NOMO-1 treated with DMSO at 0.1 percent for 48 hours (cell line): ENCODE measurements at regions not wholly inside any gene's neighbourhood (a gene's known extent, or its start where the extent isn't known, plus 50 kb on each side); places are given as distances from the start of the nearest gene placed in this dataset.
"Not testable (repeated sequence)": the region's sequence is repeated elsewhere in the genome, so short reads cannot be mapped to it uniquely, and the experiment has no call there.

Experiments
- DNase-seq: peaks from one replicate; lab custom pipeline; 2025; ENCODE audit not compliant: unreplicated experiment; lab: John Stamatoyannopoulos, UW

DNA sequence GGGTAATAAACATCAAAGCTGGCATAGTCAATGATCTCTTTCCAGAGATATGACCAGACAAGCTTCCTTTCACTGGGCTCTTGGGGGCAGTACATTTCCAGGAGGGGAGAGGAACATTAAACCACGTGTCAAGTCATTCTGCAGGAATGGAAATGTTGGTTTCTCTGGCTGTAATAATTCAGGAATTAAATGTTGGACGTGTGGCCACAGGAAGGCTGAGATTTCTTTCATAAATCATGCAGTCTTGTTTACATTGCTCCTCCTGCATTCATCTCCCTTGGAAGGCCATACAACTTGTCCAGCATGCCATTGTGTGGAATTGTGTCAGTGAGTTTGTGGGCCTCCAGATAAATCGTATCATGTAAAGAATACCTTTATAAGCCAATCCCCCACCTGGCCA, 259.2 kb downstream of the ADGRL2 start:
- no peak for DNase-seq

DNA sequence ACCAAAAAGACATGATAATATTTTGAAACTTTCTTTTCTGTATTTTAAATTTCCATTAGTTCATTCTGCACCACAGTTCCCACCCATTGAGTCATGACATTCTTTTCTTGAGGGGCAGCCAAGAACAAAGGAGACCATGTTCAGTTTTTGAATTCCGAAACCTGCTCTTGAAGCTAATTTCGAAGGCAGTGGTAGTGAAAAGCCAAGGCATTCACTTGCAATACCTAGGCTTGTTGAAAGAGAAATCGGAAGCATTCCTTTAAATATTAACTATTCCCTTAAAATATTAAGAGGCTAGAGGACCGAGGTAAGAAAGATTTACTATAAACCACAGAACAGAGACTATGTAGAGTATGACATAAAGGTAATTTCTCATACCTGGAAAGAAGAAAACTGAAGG, 256.3 kb downstream of the ADGRL2 start:
- no peak for DNase-seq

DNA sequence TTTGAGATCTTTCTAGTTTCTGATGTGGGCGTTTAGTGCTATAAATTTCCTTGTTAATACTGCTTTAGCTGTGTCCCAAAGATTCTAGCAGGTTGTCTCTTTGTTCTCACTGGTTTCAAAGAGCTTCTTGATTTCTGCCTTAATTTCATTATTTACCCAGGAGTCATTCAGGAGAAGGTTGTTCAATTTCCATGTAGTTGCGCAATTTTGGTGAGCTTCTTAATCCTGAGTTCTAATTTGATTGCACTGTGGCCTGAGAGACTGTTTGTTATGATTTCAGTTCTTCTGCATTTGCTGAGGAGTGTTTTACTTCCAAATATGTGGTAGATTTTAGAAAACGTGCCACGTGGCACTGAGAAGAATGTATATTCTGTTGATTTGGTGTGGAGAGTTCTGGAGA, 254.6 kb downstream of the ADGRL2 start:
- not testable (repeated sequence) for DNase-seq

DNA sequence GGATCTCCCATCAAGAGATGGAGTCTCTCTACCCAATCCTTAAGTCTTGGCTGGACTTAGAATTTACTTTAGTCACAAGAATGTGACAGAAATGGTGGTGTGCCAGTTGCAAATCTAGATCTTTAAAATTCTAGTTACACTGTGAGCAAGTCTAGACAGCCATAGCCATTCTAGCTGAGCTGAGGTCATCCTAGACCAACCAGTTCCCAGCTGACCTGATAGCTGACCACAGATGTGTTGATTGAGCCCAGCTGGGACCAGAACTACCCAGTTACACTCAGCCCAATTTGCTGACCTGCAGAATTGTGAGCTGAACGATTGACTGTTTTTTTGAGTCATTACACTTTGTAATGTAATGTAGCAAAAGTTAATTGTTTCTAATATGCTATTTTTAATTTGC, 251.8 kb downstream of the ADGRL2 start:
- no peak for DNase-seq

DNA sequence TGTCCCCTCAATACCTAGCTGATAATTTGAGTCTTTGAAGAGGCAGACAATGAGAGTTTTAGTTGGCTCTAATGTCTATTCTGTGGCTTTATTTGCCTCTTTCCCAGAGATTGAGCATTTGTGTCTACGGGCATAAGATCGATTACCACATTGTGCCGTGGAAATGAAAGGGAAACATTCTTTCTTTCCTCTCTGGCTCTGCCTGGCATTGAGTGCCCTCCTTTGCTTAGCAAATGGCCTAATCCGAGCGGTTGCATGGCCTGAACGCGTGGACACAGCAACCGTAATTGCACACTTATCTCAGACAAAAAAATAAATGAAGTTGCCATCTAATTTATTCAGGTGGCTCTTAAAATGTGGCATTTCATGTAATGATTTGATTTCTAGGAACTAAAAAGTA, 247.9 kb downstream of the ADGRL2 start:
- DNase-seq: no peak

DNA sequence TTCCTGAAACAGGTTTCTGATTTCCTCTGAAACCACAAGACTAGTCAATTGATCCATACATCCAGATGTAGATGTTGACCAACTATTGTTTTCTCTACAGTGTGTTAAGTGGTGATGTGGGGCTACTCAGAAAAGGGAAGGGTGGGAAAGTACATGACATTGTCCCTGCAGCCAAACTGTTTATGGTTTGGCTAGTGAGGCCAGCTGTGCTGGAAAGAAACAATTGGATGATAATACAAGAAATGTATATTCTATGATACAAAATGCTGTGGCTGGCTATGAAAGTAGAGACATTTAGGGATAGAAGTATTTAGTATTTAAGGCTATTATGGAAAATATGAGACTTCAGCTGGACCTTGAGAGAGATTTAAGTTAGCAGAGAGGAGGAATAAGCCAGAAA, 244.5 kb downstream of the ADGRL2 start:
- no peak for DNase-seq

DNA sequence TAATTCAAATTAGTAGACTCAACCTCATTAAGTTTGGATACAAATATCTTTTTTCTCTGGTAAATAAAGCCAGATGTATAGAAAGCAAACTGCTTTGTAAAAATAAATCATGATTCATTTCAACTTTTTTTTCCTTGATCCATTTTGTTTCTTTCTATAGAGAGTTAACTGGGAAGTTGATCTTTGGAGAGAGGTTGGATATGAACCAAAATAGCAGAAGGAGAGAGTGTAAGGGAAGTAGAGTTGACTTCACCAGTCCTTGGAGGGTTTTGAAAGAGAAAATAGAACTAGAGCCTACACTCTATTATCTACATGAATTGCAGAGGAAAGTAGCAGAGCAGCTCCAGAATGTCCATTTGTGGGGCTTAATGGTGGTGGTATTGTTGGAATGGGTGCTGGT, 243.8 kb downstream of the ADGRL2 start:
- DNase-seq: no peak

DNA sequence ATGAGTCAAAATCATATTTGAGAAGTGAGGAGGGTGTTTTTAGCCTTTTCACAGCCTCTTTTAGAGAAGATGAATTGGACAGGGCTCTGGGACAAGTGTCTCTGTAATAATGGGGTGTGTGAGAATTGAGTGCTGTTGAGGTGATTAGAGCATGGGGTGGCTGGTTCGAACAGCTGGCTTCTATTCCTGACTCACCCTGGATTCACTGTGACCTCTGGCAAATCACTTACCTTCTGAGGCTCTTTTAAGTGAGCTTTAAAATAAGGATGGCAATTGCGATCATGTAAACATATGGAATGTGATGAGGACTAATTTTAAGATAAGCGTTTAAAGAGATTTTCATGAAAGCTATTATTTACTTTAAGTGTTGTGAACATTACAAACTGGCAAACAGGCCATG, 243.4 kb downstream of the ADGRL2 start:
- no peak for DNase-seq

DNA sequence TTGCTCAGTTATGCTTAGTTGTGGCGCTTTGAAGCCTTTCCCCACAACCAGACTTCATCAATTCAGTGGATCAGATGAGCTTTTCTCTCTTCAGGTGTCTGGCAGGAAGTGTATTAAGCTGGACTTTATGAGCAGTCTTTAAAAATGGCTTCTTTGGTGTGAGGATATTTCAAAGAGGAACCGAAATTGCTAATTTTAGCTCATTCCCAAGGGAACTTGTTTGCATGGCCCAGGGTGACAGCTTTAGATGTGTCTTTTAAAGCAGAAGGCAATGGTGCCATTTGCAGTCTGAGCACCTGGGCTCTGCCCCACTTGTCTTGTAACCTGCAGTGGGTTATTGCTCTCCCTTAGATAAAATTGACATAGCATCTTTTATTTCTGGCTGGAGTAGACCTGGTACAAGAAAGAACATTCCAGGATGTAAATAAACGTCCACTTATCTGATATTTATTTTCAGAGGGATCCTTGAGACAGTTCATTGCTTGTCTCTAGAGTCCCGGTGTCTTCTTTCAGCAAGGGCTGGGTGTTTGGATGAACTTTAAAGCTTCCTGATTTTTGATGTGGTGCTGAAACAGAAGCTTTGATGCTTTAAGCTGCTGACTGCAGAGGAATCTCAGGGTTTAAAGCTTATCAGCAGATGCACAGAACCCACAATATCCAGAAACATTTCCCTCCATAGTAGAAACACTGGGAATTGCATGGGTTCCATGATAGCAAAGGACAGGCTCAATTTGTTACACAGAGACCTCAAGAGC, 241.7 kb downstream of the ADGRL2 start:
- DNase-seq: no peak
